Psoas muscle (tissue), 7 donors: ENCODE measurements at regions not wholly inside any gene's neighbourhood (a gene's known extent, or its start where the extent isn't known, plus 50 kb on each side); places are given as distances from the start of the nearest gene placed in this dataset.
"Not testable (repeated sequence)": the region's sequence is repeated elsewhere in the genome, so short reads cannot be mapped to it uniquely, and the experiment has no call there.

Source experiments
- ATAC-seq, 4 donors: fragments of 200-7000 bp; cut with Tn5 transposase; one replicate each; pipeline ENCODE4 v1.9.1; 2020; ENCODE audit warnings: moderate library complexity in 3 of 4, mild to moderate bottlenecking in 2 of 4
- DNase-seq, 2 donors: peaks; one replicate each; pipeline ENCODE4 v3.0.0-alpha.2; 2020
- H3K27ac ChIP-seq: fragments of 200-600 bp; one replicate; pipeline ENCODE4 v1.8.0; 2022
- H3K27me3 ChIP-seq, 3 donors: fragments of 200-600 bp in 1 of 3; one replicate each; pipeline versions ENCODE4 v1.6.1 to v1.8.0; 2013 to 2022; ENCODE audit warnings: low read length in 2 of 3, mild to moderate bottlenecking in 2 of 3, moderate library complexity in 1 of 3; ENCODE audit not compliant: insufficient read depth in 3 of 3
- H3K36me3 ChIP-seq, 2 donors: fragments of 200-600 bp in 1 of 2; one replicate each; pipeline versions ENCODE4 v1.6.1 to v1.8.0; 2013 to 2022; ENCODE audit warnings: low read depth in 1 of 2, mild to moderate bottlenecking in 1 of 2, moderate library complexity in 1 of 2; ENCODE audit not compliant: insufficient read depth in 1 of 2
- H3K4me1 ChIP-seq: fragments of 200-600 bp; one replicate; pipeline ENCODE4 v1.8.0; 2022
- H3K4me3 ChIP-seq: fragments of 200-600 bp; one replicate; pipeline ENCODE4 v1.8.0; 2022; ENCODE audit warnings: mild to moderate bottlenecking
- H3K9me3 ChIP-seq: fragments of 200-600 bp; one replicate; pipeline ENCODE4 v1.8.0; 2022
- WGBS, 3 donors: extraction: QIAGEN DNeasy Blood & Tissue Kit; methylation state at CpG; one replicate each; pipeline versions ENCODE4 v1.1.6 to v1.1.7; 2013; 5-methylcytosine and 5-hydroxymethylcytosine counted together
- intact Hi-C, 2 donors: fragments of 100-400 bp; cut with DNase I; formaldehyde crosslinking; loops; one replicate each; pipeline versions ENCODE4 v1.11.0 to v1.14.2; 2022
- TF ChIP-seq, protein P1 (sequence below): fragments of 200-600 bp; IDR thresholded peaks from one replicate; pipeline ENCODE4 v1.8.0; 2022; ENCODE audit warnings: antibody characterized with exemption
- donor health status: healthy with polysubstance abuse.
- donor health status: DM: no; HTN: no; CAD: no; lungs with moderate emphysema.
- donor health status: Bipolar disorder and iron deficiency.
- donor health status: healthy.
- donor health status: DM: yes; HTN: yes; CAD: no.
- donor health status: DM: no; HTN: no; CAD: no.
- donor health status: DM: yes; HTN: yes; CAD: no.

DNA sequence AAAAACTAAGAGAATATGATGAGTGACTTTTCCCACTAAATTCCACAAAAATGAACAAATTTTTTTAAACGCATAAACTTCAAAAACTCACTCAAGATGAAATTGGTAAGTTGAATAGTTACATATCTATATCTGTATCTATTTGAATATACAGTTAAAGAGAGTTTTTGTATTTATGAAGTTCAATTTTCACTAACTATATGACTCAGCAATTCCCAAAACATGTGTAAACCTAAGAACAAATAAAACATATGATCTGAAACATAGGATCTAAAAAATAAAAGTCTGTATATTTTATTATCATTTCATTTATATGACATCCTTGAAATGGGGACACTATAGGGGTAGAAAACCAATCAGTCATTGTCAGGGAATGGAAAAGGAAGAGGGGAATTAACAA is 105.7 kb upstream of the SNX7 start:
- H3K27me3 ChIP-seq, result no peaks in the 10 kb centered on the region
- no peak for ATAC-seq
- TF ChIP-seq, protein P1, sequence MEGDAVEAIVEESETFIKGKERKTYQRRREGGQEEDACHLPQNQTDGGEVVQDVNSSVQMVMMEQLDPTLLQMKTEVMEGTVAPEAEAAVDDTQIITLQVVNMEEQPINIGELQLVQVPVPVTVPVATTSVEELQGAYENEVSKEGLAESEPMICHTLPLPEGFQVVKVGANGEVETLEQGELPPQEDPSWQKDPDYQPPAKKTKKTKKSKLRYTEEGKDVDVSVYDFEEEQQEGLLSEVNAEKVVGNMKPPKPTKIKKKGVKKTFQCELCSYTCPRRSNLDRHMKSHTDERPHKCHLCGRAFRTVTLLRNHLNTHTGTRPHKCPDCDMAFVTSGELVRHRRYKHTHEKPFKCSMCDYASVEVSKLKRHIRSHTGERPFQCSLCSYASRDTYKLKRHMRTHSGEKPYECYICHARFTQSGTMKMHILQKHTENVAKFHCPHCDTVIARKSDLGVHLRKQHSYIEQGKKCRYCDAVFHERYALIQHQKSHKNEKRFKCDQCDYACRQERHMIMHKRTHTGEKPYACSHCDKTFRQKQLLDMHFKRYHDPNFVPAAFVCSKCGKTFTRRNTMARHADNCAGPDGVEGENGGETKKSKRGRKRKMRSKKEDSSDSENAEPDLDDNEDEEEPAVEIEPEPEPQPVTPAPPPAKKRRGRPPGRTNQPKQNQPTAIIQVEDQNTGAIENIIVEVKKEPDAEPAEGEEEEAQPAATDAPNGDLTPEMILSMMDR, result no peak
- H3K4me1 ChIP-seq, result no peaks in the 10 kb centered on the region
- no peak overlapping the region for H3K4me3 ChIP-seq
- no peak for DNase-seq
- 84 to 91% (median 85%) methylated on average over 1 of the region's 1 CpG for WGBS, 3 donors
- H3K36me3 ChIP-seq, result no peaks in the 10 kb centered on the region
- no peak overlapping the region for H3K27ac ChIP-seq
- no peaks in the 10 kb centered on the region for H3K9me3 ChIP-seq
- intact Hi-C loops, result no loop called here

DNA sequence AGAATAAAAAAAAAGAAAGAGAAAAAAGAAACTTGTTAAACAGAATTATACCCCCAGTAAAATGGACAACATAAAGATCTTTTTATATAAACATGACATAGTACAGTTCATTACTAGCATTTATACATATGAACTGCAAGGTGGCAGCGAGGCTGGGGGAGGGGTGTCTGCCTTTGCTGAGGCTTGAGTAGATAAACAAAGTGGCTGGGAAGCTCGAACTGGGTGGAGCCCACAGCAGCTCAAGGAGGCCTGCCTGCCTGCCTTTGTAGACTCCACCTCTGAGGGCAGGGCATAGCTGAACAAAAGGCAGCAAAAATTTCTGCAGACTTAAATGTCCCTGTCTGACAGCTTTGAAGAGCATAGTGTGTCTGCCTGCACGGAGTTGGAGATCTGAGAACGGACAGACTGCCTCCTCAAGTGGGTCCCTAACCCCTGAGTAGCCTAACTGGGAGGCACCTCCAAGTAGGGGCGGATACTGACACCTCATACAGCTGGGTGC is 108.9 kb upstream of the SNX7 start:
- ATAC-seq, H3K36me3 ChIP-seq, DNase-seq, H3K4me3 ChIP-seq, H3K9me3 ChIP-seq, intact Hi-C loops, H3K27ac ChIP-seq, H3K4me1 ChIP-seq, H3K27me3 ChIP-seq: not testable (repeated sequence)
- 34 to 42% (median 39%) methylated on average over 5 of the region's 5 CpGs for WGBS, 3 donors

DNA sequence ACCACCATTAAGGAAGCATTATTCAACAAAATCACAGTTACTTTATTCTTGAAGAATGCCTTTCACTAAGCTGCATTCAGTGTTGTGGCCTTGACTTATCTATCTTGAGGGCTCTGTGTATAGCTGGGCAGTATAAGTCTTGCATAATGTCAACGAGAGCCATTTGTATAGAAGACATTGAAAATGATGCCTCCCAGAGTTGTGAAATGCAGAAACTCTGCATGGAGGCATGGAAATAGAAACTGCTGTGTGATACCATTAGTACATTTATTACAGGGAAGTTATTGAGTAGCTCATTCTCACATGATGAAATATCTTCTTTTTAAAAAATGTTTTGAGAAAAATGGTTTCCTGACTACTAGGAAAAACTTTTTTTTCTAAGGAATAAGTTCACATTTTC is 111.4 kb upstream of the SNX7 start:
- DNase-seq (no peak), ATAC-seq (no peak)
- Histone ChIP-seq H3K27me3 (no peaks in the 10 kb centered on the region), H3K4me1 (no peaks in the 10 kb centered on the region), H3K27ac (no peak overlapping the region), H3K36me3 (no peaks in the 10 kb centered on the region), H3K9me3 (no peaks in the 10 kb centered on the region), H3K4me3 (no peak overlapping the region)
- TF ChIP-seq, protein P1, result no peak
- 69 to 78% (median 70%) methylated on average over 1 of the region's 1 CpG for WGBS, 3 donors
- intact Hi-C loops, result no loop called here

DNA sequence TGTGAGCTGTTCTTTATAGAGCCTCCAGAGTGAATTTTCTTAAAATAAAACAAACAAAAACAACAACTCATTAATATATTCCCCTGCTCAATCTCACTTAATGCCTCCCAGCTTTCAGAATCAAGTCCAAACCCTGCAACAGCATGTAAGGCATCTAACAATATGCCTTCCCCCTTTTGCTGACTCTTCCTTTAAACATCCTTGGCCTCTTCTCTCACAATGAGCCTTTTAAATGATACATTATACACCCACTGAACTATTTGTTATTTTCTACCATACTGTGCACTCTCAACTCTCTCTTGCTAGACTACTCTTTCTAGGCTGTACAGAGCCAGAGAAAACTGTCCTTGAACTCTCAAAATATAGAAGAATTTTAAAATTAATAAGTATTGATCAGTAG is 115.2 kb upstream of the SNX7 start:
- Histone ChIP-seq H3K27me3 (no peaks in the 10 kb centered on the region), H3K36me3 (no peaks in the 10 kb centered on the region), H3K4me1 (no peaks in the 10 kb centered on the region), H3K4me3 (no peak overlapping the region), H3K9me3 (no peaks in the 10 kb centered on the region), H3K27ac (no peak overlapping the region)
- TF ChIP-seq, protein P1, result no peak
- intact Hi-C loops, result no loop called here
- DNase-seq (no peak), ATAC-seq (no peak)

DNA sequence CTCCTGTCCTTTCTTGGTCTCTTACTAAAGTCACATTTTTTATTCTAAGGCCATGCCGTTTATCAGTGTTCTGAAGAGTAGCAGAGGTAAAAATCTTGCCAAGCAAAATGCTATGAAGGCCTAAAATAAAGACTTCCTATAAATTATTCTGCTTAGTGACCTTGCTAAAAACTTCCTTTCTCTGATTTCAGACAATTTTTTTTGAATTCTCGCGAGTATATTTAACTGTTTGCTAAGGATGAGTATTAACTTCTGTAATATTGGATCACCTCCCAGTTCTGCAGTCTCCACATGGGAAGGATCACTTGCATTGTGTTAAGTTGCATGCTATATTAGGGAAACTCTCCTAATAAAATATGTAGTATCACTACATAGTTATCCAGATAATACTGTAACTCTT is 123.4 kb upstream of the SNX7 start:
- no peaks in the 10 kb centered on the region for H3K27me3 ChIP-seq
- H3K27ac ChIP-seq, result no peak overlapping the region
- TF ChIP-seq, protein P1, result no peak
- H3K4me1 ChIP-seq, result no peaks in the 10 kb centered on the region
- no peaks in the 10 kb centered on the region for H3K36me3 ChIP-seq
- H3K4me3 ChIP-seq, result no peak overlapping the region
- intact Hi-C loops, result no loop called here
- H3K9me3 ChIP-seq, result no peaks in the 10 kb centered on the region
- WGBS, 3 donors, result 34 to 46% (median 43%) methylated on average over 3 of the region's 3 CpGs
- ATAC-seq (no peak), DNase-seq (no peak)
